Transverse colon (tissue), 4 donors: ENCODE measurements at regions not wholly inside any gene's neighbourhood (a gene's known extent, or its start where the extent isn't known, plus 50 kb on each side); places are given as distances from the start of the nearest gene placed in this dataset.

Experiments
- DNase-seq: peaks from one replicate; pipeline ENCODE4 v3.0.0-alpha.2; 2019
- H3K27ac ChIP-seq, 4 donors: fragments of 200-600 bp; sonication (generic); 2 replicates each; pipeline ENCODE4 v1.5.1; 2016 to 2018; ENCODE audit warnings: inconsistent platforms in 4 of 4
- H3K27me3 ChIP-seq: fragments of 200-600 bp; sonication (generic); 2 replicates; pipeline ENCODE4 v1.5.1; 2017; ENCODE audit warnings: inconsistent platforms
- H3K36me3 ChIP-seq, 4 donors: fragments of 200-600 bp; sonication (generic); 2 replicates each; pipeline ENCODE4 v1.5.1; 2017 to 2019; ENCODE audit warnings: inconsistent platforms in 4 of 4
- H3K4me1 ChIP-seq, 4 donors: fragments of 200-600 bp; sonication (generic); 2 replicates each; pipeline ENCODE4 v1.5.1; 2017 to 2020; ENCODE audit warnings: inconsistent platforms in 4 of 4
- H3K4me3 ChIP-seq, 4 donors: fragments of 200-600 bp; sonication (generic); 1 replicate in 1 of 4; 2 replicates in 3 of 4; pipeline versions ENCODE4 v1.5.1 to v1.6.1; 2017 to 2019; ENCODE audit warnings: inconsistent platforms in 4 of 4
- H3K9me3 ChIP-seq, 2 donors: fragments of 200-600 bp; sonication (generic); 2 replicates each; pipeline ENCODE4 v1.5.1; 2017 to 2019; ENCODE audit warnings: inconsistent platforms in 2 of 2
- EP300 ChIP-seq: sonication (generic); formaldehyde crosslinking; IDR thresholded peaks from one replicate; pipeline ENCODE4 v1.6.1; 2017; ENCODE audit warnings: antibody characterized with exemption, low read depth
- POLR2A ChIP-seq: fragments of 450-650 bp; IDR thresholded peaks from one replicate; pipeline ENCODE4 v1.6.1; 2016; ENCODE audit warnings: antibody characterized with exemption, mild to moderate bottlenecking, moderate library complexity
- POLR2AphosphoS5 ChIP-seq, 3 donors: sonication (generic); formaldehyde crosslinking; IDR thresholded peaks; one replicate each; pipeline ENCODE4 v1.6.1; 2016; ENCODE audit warnings: antibody characterized with exemption in 3 of 3
- WGBS, 2 donors: methylation state at CpG; one replicate each; pipeline ENCODE4 v1.1.5; 2018; ENCODE audit warnings: low coverage in 1 of 2; 5-methylcytosine and 5-hydroxymethylcytosine counted together
- in situ Hi-C, 4 donors: fragments of 200-750 bp; cut with MboI; loops; one replicate each; pipeline versions ENCODE4 v1.15.0 to v1.15.1; 2017; ENCODE audit warnings: low sequenced_read_pairs in 3 of 4, low pct_ligation_motif_present in 1 of 4, low pct_unique_long_range_greater_than_20kb in 1 of 4
- intact Hi-C: fragments of 100-400 bp; cut with DNase I; formaldehyde crosslinking; loops from one replicate; pipeline ENCODE4 v1.15.1; 2023; ENCODE audit warnings: low total_unique reads
- TF ChIP-seq, protein P1 (sequence below), 5 experiments: fragments of 200-600 bp in 3 of 5; fragments of 450-650 bp in 2 of 5; sonication (generic) in 3 of 5; IDR thresholded peaks; 1 replicate in 2 of 5; 2 replicates in 3 of 5; pipeline ENCODE4 v1.5.1; 2016 to 2017; ENCODE audit warnings: antibody characterized with exemption in 5 of 5, inconsistent platforms in 3 of 5, mild to moderate bottlenecking in 2 of 5, moderate library complexity in 1 of 5

DNA sequence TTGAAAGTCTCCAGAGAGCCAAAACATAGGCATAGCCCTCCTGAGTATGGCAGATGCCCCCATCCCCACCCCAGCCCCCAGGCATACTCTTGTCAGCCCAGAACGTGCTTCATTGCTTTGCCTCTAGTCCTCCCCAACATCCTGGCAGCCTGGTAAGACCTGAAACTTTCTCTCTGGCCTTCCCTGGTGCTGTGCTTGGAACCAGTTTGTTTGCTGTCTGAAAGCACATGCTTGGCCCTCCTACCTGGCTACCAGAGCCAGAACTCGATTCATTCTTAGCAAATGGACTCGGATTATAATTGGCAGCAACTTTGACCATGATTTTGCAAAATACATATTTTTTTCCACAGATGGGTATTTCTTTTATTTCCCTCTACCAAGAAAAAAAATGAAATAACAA is 248.1 kb downstream of the USP46 start:
- in situ Hi-C loops, result no loop called here

DNA sequence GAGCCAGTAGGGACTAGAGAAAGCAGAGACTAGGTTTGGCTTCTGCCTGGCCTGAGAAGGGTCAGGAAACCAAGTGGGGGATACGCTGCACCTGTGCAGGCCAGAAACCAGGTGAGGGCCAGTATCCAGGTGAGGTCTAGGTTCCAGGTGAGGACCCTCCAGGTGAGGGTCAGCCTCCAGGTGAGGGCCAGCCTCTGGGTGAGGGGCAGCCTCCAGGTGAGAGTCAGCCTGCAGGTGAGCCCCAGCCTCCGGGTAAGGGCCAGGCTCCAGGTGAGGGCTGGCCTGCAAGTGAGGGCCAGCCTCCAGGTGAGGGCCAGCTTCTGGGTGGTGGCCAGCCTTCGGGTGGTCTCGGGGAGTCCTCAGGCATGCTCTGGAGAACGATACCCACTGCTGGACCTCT is 238.8 kb downstream of the USP46 start:
- WGBS, 2 donors, result 85% methylated on average over 5 of the region's 5 CpGs; no CpG with 5 or more reads in 1 of the 2 donors
- Histone ChIP-seq H3K36me3 (no peaks in the 10 kb centered on the region), H3K27me3 (no peaks in the 10 kb centered on the region), H3K4me1 (no peaks in the 10 kb centered on the region), H3K27ac (no peak overlapping the region), H3K9me3 (no peaks in the 10 kb centered on the region), H3K4me3 (no peak overlapping the region)
- intact Hi-C loops, result no loop called here
- in situ Hi-C loops, result no loop called here
- no peak for DNase-seq
- TF ChIP-seq, protein P1, sequence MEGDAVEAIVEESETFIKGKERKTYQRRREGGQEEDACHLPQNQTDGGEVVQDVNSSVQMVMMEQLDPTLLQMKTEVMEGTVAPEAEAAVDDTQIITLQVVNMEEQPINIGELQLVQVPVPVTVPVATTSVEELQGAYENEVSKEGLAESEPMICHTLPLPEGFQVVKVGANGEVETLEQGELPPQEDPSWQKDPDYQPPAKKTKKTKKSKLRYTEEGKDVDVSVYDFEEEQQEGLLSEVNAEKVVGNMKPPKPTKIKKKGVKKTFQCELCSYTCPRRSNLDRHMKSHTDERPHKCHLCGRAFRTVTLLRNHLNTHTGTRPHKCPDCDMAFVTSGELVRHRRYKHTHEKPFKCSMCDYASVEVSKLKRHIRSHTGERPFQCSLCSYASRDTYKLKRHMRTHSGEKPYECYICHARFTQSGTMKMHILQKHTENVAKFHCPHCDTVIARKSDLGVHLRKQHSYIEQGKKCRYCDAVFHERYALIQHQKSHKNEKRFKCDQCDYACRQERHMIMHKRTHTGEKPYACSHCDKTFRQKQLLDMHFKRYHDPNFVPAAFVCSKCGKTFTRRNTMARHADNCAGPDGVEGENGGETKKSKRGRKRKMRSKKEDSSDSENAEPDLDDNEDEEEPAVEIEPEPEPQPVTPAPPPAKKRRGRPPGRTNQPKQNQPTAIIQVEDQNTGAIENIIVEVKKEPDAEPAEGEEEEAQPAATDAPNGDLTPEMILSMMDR (IDR thresholded peaks at IDR 0.05), result no peak
- TF ChIP-seq POLR2AphosphoS5 (IDR thresholded peaks at IDR 0.05) (no peak), EP300 (no peak), POLR2A (no peak)

More for the DNA sequence above, 248.1 kb downstream of the USP46 start:
- WGBS, 2 donors, result 74 to 92% methylated on average over 2 to 3 of the region's 3 CpGs
- no peaks in the 10 kb centered on the region for H3K4me1 ChIP-seq
- H3K27me3 ChIP-seq, result no peaks in the 10 kb centered on the region
- intact Hi-C loops, result no loop called here
- H3K9me3 ChIP-seq, result no peaks in the 10 kb centered on the region
- DNase-seq, result no peak
- TF ChIP-seq, protein P1 (IDR thresholded peaks at IDR 0.05), result no peak
- TF ChIP-seq EP300, result no peak
- TF ChIP-seq POLR2A, result no peak
- no peak for TF ChIP-seq POLR2AphosphoS5 (IDR thresholded peaks at IDR 0.05)
- H3K27ac ChIP-seq, result no peak overlapping the region
- no peak overlapping the region for H3K4me3 ChIP-seq
- no peaks in the 10 kb centered on the region for H3K36me3 ChIP-seq

DNA sequence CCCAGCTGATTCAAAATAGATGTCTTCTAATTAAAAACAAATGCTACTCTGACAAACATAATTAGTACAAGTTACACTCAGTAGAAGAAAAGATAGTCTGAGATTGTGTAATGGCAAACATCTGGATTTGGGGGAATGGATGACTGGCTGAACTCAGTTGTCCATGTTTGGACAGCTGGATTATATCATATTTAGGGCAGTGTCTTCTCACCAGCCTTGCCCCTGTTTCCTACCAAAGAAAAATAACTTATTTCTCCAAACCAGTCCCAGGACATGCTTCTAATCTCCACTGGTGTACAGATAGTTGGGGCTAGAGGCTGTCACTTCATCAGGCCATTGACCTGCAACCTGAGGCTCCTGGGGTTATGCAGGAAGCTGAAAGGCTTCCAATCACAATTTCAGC is 237.3 kb downstream of the USP46 start:
- no peaks in the 10 kb centered on the region for H3K36me3 ChIP-seq
- in situ Hi-C loops, result no loop called here
- H3K27ac ChIP-seq, result no peak overlapping the region
- no peak for DNase-seq
- H3K4me3 ChIP-seq, result no peak overlapping the region
- TF ChIP-seq POLR2A, result no peak
- no peak for TF ChIP-seq POLR2AphosphoS5 (IDR thresholded peaks at IDR 0.05)
- TF ChIP-seq, protein P1 (IDR thresholded peaks at IDR 0.05), result no peak
- no peak for TF ChIP-seq EP300
- intact Hi-C loops, result no loop called here
- H3K27me3 ChIP-seq, result no peaks in the 10 kb centered on the region
- H3K4me1 ChIP-seq, result no peaks in the 10 kb centered on the region
- no peaks in the 10 kb centered on the region for H3K9me3 ChIP-seq

DNA sequence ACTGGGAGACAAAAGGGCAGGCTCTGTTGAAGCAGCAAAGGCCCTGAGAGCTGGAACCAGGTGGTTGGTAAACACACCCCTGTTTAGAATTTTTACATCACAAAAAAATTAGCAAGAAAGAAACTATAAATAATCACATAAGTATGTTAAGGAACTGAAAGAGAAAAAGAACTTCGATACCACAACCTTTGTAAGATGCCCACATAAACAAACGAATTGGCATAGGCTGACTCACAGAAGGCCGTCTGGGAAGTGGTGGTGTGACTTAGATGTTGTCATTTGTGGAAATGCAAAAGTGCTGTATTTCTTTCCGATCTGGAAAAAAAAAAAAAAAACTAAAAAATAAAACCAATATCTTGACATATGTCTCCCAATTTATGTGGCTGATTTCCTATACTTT is 235.1 kb downstream of the USP46 start:
- no peak overlapping the region for H3K4me3 ChIP-seq
- DNase-seq, result no peak
- WGBS, 2 donors, result 74 to 82% methylated on average over 3 to 4 of the region's 4 CpGs
- in situ Hi-C loops (no loop called here), intact Hi-C loops (no loop called here)
- no peaks in the 10 kb centered on the region for H3K4me1 ChIP-seq
- H3K27me3 ChIP-seq, result no peaks in the 10 kb centered on the region
- H3K9me3 ChIP-seq, result no peaks in the 10 kb centered on the region
- TF ChIP-seq POLR2AphosphoS5 (IDR thresholded peaks at IDR 0.05) (no peak), EP300 (no peak), POLR2A (no peak)
- TF ChIP-seq, protein P1 (IDR thresholded peaks at IDR 0.05), result no peak
- H3K27ac ChIP-seq, result no peak overlapping the region
- H3K36me3 ChIP-seq, result no peaks in the 10 kb centered on the region
